HEK293 (cell line): ENCODE measurements at regions not wholly inside any gene's neighbourhood (a gene's known extent, or its start where the extent isn't known, plus 50 kb on each side); places are given as distances from the start of the nearest gene placed in this dataset.
A peak's percentile ranks its signal among the peaks of the same experiment; 100 is the strongest.

ENCODE experiments used
- CTCF ChIA-PET: fragments of 350-600 bp; formaldehyde crosslinking; extraction: SDS; loops from one replicate; lab custom pipeline; 2021; ENCODE audit warnings: antibody characterized with exemption; lab: Yijun Ruan, JAX
- POLR2A ChIA-PET: fragments of 300-600 bp; formaldehyde crosslinking; extraction: SDS; loops from one replicate; lab custom pipeline; 2020; ENCODE audit warnings: antibody characterized with exemption, inconsistent platforms; lab: Yijun Ruan, JAX
- H3K27ac ChIP-seq: fragments of 200-500 bp; sonication (Bioruptor generic); 2 replicates; pipeline ENCODE4 v1.5.1; 2014; ENCODE audit warnings: low read depth, low read length, control low read depth, inconsistent platforms; ENCODE audit errors: extremely low read depth
- H3K36me3 ChIP-seq, 2 experiments: fragments of 200-500 bp in 1 of 2; sonication (Bioruptor generic) in 1 of 2; 1 replicate in 1 of 2; 2 replicates in 1 of 2; pipeline ENCODE4 v1.5.1; 2014 to 2017; ENCODE audit warnings: inconsistent platforms in 2 of 2, low read length in 2 of 2; ENCODE audit not compliant: control insufficient read depth in 2 of 2, insufficient read depth in 1 of 2
- H3K4me1 ChIP-seq: fragments of 200-500 bp; sonication (Bioruptor generic); 2 replicates; pipeline ENCODE4 v1.5.1; 2014; ENCODE audit warnings: mild to moderate bottlenecking, low read length, inconsistent platforms; ENCODE audit not compliant: control insufficient read depth, insufficient read depth
- H3K4me3 ChIP-seq: 2 replicates; pipeline ENCODE4 v1.5.1; 2011; ENCODE audit warnings: low read depth, mild to moderate bottlenecking, control low read depth, low read length, moderate library complexity
- H3K9me3 ChIP-seq: fragments of 200-500 bp; sonication (Bioruptor generic); 2 replicates; pipeline ENCODE4 v1.5.1; 2014; ENCODE audit warnings: low read depth, low read length, inconsistent platforms; ENCODE audit not compliant: control insufficient read depth, insufficient read depth
- ZBTB21 ChIP-seq: fragments of 450-650 bp; formaldehyde crosslinking; IDR thresholded peaks from 2 replicates; pipeline ENCODE4 v1.5.1; 2017; ENCODE audit warnings: missing biosample characterization, missing genetic modification characterization
- ZNF121 ChIP-seq: fragments of 450-650 bp; formaldehyde crosslinking; IDR thresholded peaks from 2 replicates; pipeline ENCODE4 v1.5.1; 2016; ENCODE audit warnings: missing biosample characterization, missing genetic modification characterization
- ZNF629 ChIP-seq: fragments of 450-650 bp; formaldehyde crosslinking; IDR thresholded peaks from 2 replicates; pipeline ENCODE4 v1.5.1; 2017; ENCODE audit warnings: missing biosample characterization, missing genetic modification characterization
- ZNF791 ChIP-seq: fragments of 450-650 bp; formaldehyde crosslinking; IDR thresholded peaks from 2 replicates; pipeline ENCODE4 v1.5.1; 2016; ENCODE audit warnings: missing biosample characterization, missing genetic modification characterization

- CTCF ChIA-PET = interaction anchor here (0.5 to 1.6 kb wide), 2 partner anchors 21 to 75 kb away, joined by 3 to 4 read pairs; no protein-coding TSS in a partner anchor
- no peaks in the 10 kb centered on the region for H3K36me3 ChIP-seq
Measured at GRCh38 chr1:40929155-40929554, 50.3 kb upstream of the CTPS1 start.

More at GRCh38 chr1:40929155-40929554, 50.3 kb upstream of the CTPS1 start:
- POLR2A ChIA-PET = no interaction called here
- Histone ChIP-seq H3K4me1 (no peaks in the 10 kb centered on the region), H3K4me3 (no peak overlapping the region), H3K27ac (no peak overlapping the region), H3K9me3 (no peaks in the 10 kb centered on the region)
- peak; percentile 55 for TF ChIP-seq ZNF629 (tag by site-specific recombination)
- TF ChIP-seq ZNF121 (tag by site-specific recombination) = 0 out of 2 replicates have a peak, but pooled peaks have one; percentile 4
- peak; percentile 49; the same call in 1 of the 2 replicates for TF ChIP-seq ZBTB21 (tag by site-specific recombination)
- TF ChIP-seq ZNF791 = no peak
